H1 (cell line): ENCODE measurements at regions not wholly inside any gene's neighbourhood (a gene's known extent, or its start where the extent isn't known, plus 50 kb on each side); places are given as distances from the start of the nearest gene placed in this dataset.

Source experiments
- CTCF ChIA-PET: fragments of 300-600 bp; sonication (Branson Sonifier 250); formaldehyde crosslinking; loops from one replicate; lab custom pipeline; 2021; ENCODE audit not compliant: partially characterized antibody; lab: Charles Lee
- POLR2A ChIA-PET: fragments of 300-600 bp; sonication (Branson Sonifier 250); formaldehyde crosslinking; loops from one replicate; lab custom pipeline; 2021; ENCODE audit warnings: inconsistent platforms; ENCODE audit not compliant: partially characterized antibody; lab: Charles Lee
- DNase-seq, 2 experiments: peaks; one replicate each; pipeline versions ENCODE4 v3.0.0 to v3.0.0-alpha.2; 2010 to 2022; ENCODE audit warnings: low spot score in 2 of 2, low read depth in 1 of 2, mixed read lengths in 1 of 2
- FAIRE-seq: peaks from 2 replicates; lab custom pipeline; 2011; peaks lifted over from hg19 to GRCh38; lab: Jason Lieb, UNC
- H2AFZ ChIP-seq: 2 replicates; pipeline ENCODE4 v1.8.1; 2012; ENCODE audit warnings: low read length, inconsistent platforms
- H2AK5ac ChIP-seq: 2 replicates; pipeline ENCODE4 v1.6.1; 2013; ENCODE audit warnings: low read depth, low read length
- H2BK120ac ChIP-seq: replicated peaks from 2 replicates; pipeline ENCODE3; 2013; ENCODE audit warnings: low read depth, low read length, inconsistent platforms
- H2BK12ac ChIP-seq: 2 replicates; pipeline ENCODE4 v1.6.1; 2013; ENCODE audit warnings: low read depth, low read length
- H2BK15ac ChIP-seq: 2 replicates; pipeline ENCODE4 v1.6.1; 2013; ENCODE audit warnings: low read length
- H2BK20ac ChIP-seq: 2 replicates; pipeline ENCODE4 v1.6.1; 2013; ENCODE audit warnings: low read length
- H2BK5ac ChIP-seq: 2 replicates; pipeline ENCODE4 v1.6.1; 2013; ENCODE audit warnings: low read depth, low read length
- H3K14ac ChIP-seq: 2 replicates; pipeline ENCODE4 v1.6.1; 2013; ENCODE audit warnings: inconsistent platforms; ENCODE audit not compliant: insufficient read length
- H3K18ac ChIP-seq: 2 replicates; pipeline ENCODE4 v1.6.1; 2013; ENCODE audit warnings: low read length; ENCODE audit errors: extremely low read depth
- H3K23ac ChIP-seq: 2 replicates; pipeline ENCODE4 v1.6.1; 2013; ENCODE audit warnings: inconsistent platforms; ENCODE audit not compliant: insufficient read length
- H3K23me2 ChIP-seq: 2 replicates; pipeline ENCODE4 v1.6.1; 2013; ENCODE audit warnings: low read depth, low read length
- H3K27ac ChIP-seq: 2 replicates; pipeline ENCODE4 v1.6.1; 2011; ENCODE audit warnings: low read depth, low read length, inconsistent platforms
- H3K27me3 ChIP-seq, 4 experiments: replicated peaks in 1 of 4; 1 replicate in 1 of 4; 2 replicates in 3 of 4; pipeline versions ENCODE4 v1.6.1 to v1.8.1; 2011 to 2013; ENCODE audit warnings: low read length in 3 of 4, mild to moderate bottlenecking in 3 of 4, inconsistent platforms in 2 of 4, mixed read lengths in 2 of 4, moderate library complexity in 1 of 4; ENCODE audit not compliant: control insufficient read depth in 3 of 4, insufficient read depth in 3 of 4; ENCODE audit errors: extremely low read depth in 1 of 4
- H3K36me3 ChIP-seq, 4 experiments: 2 replicates each; pipeline versions ENCODE4 v1.6.1 to v1.8.1; 2011 to 2013; ENCODE audit warnings: mild to moderate bottlenecking in 4 of 4, low read length in 3 of 4, moderate library complexity in 2 of 4, control low read depth in 1 of 4, inconsistent platforms in 1 of 4; ENCODE audit not compliant: insufficient read depth in 4 of 4, control insufficient read depth in 2 of 4
- H3K4ac ChIP-seq: replicated peaks from 2 replicates; pipeline ENCODE3; 2013; ENCODE audit warnings: low read length, low read depth, mixed read lengths, inconsistent platforms; ENCODE audit not compliant: insufficient read length
- H3K4me1 ChIP-seq, 4 experiments: replicated peaks in 1 of 4; 1 replicate in 1 of 4; 2 replicates in 3 of 4; pipeline versions ENCODE4 v1.6.1 to v1.8.1; 2011 to 2013; ENCODE audit warnings: low read length in 3 of 4, inconsistent platforms in 2 of 4, mixed read lengths in 1 of 4; ENCODE audit not compliant: insufficient read depth in 4 of 4, control insufficient read depth in 3 of 4
- H3K4me2 ChIP-seq, 2 experiments: 2 replicates each; pipeline versions ENCODE4 v1.6.1 to v1.8.1; 2011 to 2013; ENCODE audit warnings: low read depth in 2 of 2, low read length in 2 of 2, control low read depth in 1 of 2, inconsistent platforms in 1 of 2, mild to moderate bottlenecking in 1 of 2; ENCODE audit not compliant: insufficient read depth in 1 of 2
- H3K4me3 ChIP-seq, 4 experiments: fragments of 200-600, 300-600 bp in 1 of 4; sonication (generic), shearing (Covaris generic), sonication (Bioruptor Twin) in 1 of 4; 2 replicates each; pipeline versions ENCODE4 v1.5.1 to v1.8.1; 2011 to 2016; ENCODE audit warnings: low read length in 4 of 4, low read depth in 3 of 4, control low read depth in 2 of 4, inconsistent platforms in 2 of 4, mild to moderate bottlenecking in 2 of 4, mixed read lengths in 1 of 4, moderate library complexity in 1 of 4; ENCODE audit not compliant: insufficient read depth in 2 of 4; ENCODE audit errors: extremely low read depth in 1 of 4
- H3K56ac ChIP-seq: replicated peaks from 2 replicates; pipeline ENCODE3; 2013; ENCODE audit warnings: low read depth, mild to moderate bottlenecking, mixed read lengths, low read length, inconsistent platforms; ENCODE audit not compliant: insufficient read length
- H3K79me1 ChIP-seq: 2 replicates; pipeline ENCODE4 v1.6.1; 2013; ENCODE audit warnings: low read depth, low read length, control low read depth
- H3K79me2 ChIP-seq, 2 experiments: 2 replicates each; pipeline versions ENCODE4 v1.6.1 to v1.8.1; 2012 to 2013; ENCODE audit warnings: low read length in 2 of 2, mild to moderate bottlenecking in 2 of 2, inconsistent platforms in 1 of 2; ENCODE audit not compliant: insufficient read depth in 2 of 2, control insufficient read depth in 1 of 2
- H3K9ac ChIP-seq, 4 experiments: replicated peaks in 1 of 4; 1 replicate in 1 of 4; 2 replicates in 3 of 4; pipeline versions ENCODE4 v1.6.1 to v1.8.1; 2011 to 2013; ENCODE audit warnings: low read depth in 3 of 4, low read length in 3 of 4, control low read depth in 2 of 4, mild to moderate bottlenecking in 2 of 4, moderate library complexity in 2 of 4, inconsistent platforms in 1 of 4; ENCODE audit errors: extremely low read depth in 1 of 4
- H3K9me3 ChIP-seq, 2 experiments: 2 replicates each; pipeline versions ENCODE4 v1.6.1 to v1.8.1; 2012 to 2013; ENCODE audit warnings: mild to moderate bottlenecking in 2 of 2, moderate library complexity in 2 of 2, control low read depth in 1 of 2, inconsistent platforms in 1 of 2, low read depth in 1 of 2, low read length in 1 of 2, mixed read lengths in 1 of 2; ENCODE audit not compliant: insufficient read depth in 2 of 2
- H4K20me1 ChIP-seq, 2 experiments: replicated peaks in 1 of 2; 2 replicates each; pipeline versions ENCODE3 to v1.8.1; 2011 to 2013; ENCODE audit warnings: inconsistent platforms in 2 of 2, low read length in 2 of 2, mild to moderate bottlenecking in 1 of 2; ENCODE audit not compliant: insufficient read depth in 2 of 2, control insufficient read depth in 1 of 2
- H4K5ac ChIP-seq: 2 replicates; pipeline ENCODE4 v1.6.1; 2013; ENCODE audit warnings: low read length, low read depth, mixed read lengths, inconsistent platforms; ENCODE audit not compliant: insufficient read length
- H4K8ac ChIP-seq: 2 replicates; pipeline ENCODE4 v1.8.0; 2013; ENCODE audit warnings: mild to moderate bottlenecking, moderate library complexity, low read length, inconsistent platforms; ENCODE audit not compliant: insufficient read depth; ENCODE audit errors: extremely low read depth
- H4K91ac ChIP-seq: replicated peaks from 2 replicates; pipeline ENCODE3; 2013; ENCODE audit warnings: low read length, mixed read lengths, inconsistent platforms; ENCODE audit not compliant: insufficient read length
- ATF2 ChIP-seq: IDR thresholded peaks from 2 replicates; pipeline ENCODE4 v1.6.1; 2012; ENCODE audit warnings: low read length, inconsistent platforms
- BACH1 ChIP-seq: IDR thresholded peaks from 2 replicates; pipeline ENCODE4 v1.6.1; 2012; ENCODE audit warnings: low read length, improper control_type of control experiment
- CEBPB ChIP-seq: IDR thresholded peaks from 2 replicates; pipeline ENCODE4 v1.6.1; 2012; ENCODE audit warnings: low read depth, low read length
- CHD2 ChIP-seq: IDR thresholded peaks from 2 replicates; pipeline ENCODE4 v1.6.1; 2012; ENCODE audit warnings: low read length, improper control_type of control experiment
- CREB1 ChIP-seq: IDR thresholded peaks from 2 replicates; pipeline ENCODE4 v1.6.1; 2012; ENCODE audit warnings: inconsistent platforms
- EP300 ChIP-seq, 2 experiments: IDR thresholded peaks; 1 replicate in 1 of 2; 2 replicates in 1 of 2; pipeline ENCODE4 v1.6.1; 2011 to 2012; ENCODE audit warnings: low read depth in 2 of 2, low read length in 2 of 2, mild to moderate bottlenecking in 2 of 2, borderline replicate concordance in 1 of 2, inconsistent platforms in 1 of 2, moderate library complexity in 1 of 2
- KDM5A ChIP-seq: fragments of 200-600 bp; IDR thresholded peaks from 2 replicates; pipeline ENCODE4 v1.7.1; 2012; ENCODE audit warnings: mild to moderate bottlenecking, low read length, inconsistent platforms, mixed read lengths
- RBBP5 ChIP-seq: IDR thresholded peaks from 2 replicates; pipeline ENCODE4 v1.7.1; 2012; ENCODE audit warnings: low read depth, mild to moderate bottlenecking, inconsistent platforms, low read length, moderate library complexity, borderline replicate concordance
- SP2 ChIP-seq: IDR thresholded peaks from 2 replicates; pipeline ENCODE4 v1.6.1; 2012; ENCODE audit warnings: mild to moderate bottlenecking, low read length, inconsistent platforms
- TCF12 ChIP-seq: IDR thresholded peaks from 2 replicates; pipeline ENCODE4 v1.6.1; 2011; ENCODE audit warnings: low read depth, mild to moderate bottlenecking, low read length
- WGBS, 2 experiments: shearing (Covaris generic) in 1 of 2; methylation state at CpG; one replicate each; pipeline versions ENCODE4 v1.1.6 to v1.1.7; 2013 to 2015; ENCODE audit warnings: low lambda C conversion rate in 2 of 2, mixed read lengths in 2 of 2, inconsistent platforms in 1 of 2, low coverage in 1 of 2, missing lambda C conversion rate in 1 of 2; ENCODE audit not compliant: insufficient replicate concordance in 2 of 2, insufficient coverage in 1 of 2, insufficient read length in 1 of 2; ENCODE audit errors: extremely low coverage in 1 of 2, missing lambda C conversion rate in 1 of 2; 5-methylcytosine and 5-hydroxymethylcytosine counted together
- TF ChIP-seq, protein P1 (sequence below): IDR thresholded peaks from 2 replicates; pipeline ENCODE4 v1.6.1; 2012; ENCODE audit warnings: inconsistent platforms

DNA sequence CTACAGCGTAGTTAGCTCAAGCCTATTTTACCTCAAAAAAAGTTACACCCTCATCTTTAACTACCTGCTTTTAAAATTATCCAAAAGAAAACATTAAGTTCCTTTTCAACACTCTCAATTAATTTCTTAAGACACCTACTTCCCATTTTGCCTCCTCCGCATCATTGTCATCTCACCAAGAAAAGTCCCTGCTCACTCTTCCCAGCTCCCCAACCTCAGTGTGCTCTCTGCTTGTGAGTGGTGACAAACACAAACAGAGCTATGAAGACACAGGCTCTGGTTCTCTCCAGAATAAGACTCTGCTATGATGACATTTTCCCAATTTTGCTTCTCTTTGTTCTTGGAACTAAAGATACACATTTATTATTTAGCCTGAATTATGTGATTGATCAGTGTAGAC, 385.1 kb upstream of the HTR2A start:
- Histone ChIP-seq H4K8ac (no peak overlapping the region), H3K4ac (no peak overlapping the region), H3K36me3 (no peaks in the 10 kb centered on the region), H3K27me3 (no peaks in the 10 kb centered on the region), H3K4me3 (no peak overlapping the region), H3K14ac (no peak overlapping the region), H3K56ac (no peak overlapping the region), H4K20me1 (no peaks in the 10 kb centered on the region), H3K4me1 (no peaks in the 10 kb centered on the region), H4K91ac (no peak overlapping the region), H2BK5ac (no peak overlapping the region), H2AFZ (no peak overlapping the region), H2BK120ac (no peak overlapping the region), H2AK5ac (no peak overlapping the region), H3K27ac (no peak overlapping the region), H3K4me2 (no peak overlapping the region), H4K5ac (no peak overlapping the region), H3K23me2 (no peaks in the 10 kb centered on the region), H3K79me1 (no peaks in the 10 kb centered on the region), H3K9me3 (no peaks in the 10 kb centered on the region), H2BK20ac (no peak overlapping the region), H2BK12ac (no peak overlapping the region), H3K18ac (no peak overlapping the region), H3K9ac (no peak overlapping the region), H3K23ac (no peak overlapping the region), H2BK15ac (no peak overlapping the region), H3K79me2 (no peaks in the 10 kb centered on the region)
- 94% methylated on average over 2 of the region's 2 CpGs; no CpG with 5 or more reads in 1 of the 2 experiments for WGBS, 2 experiments
- TF ChIP-seq TCF12 (no peak), BACH1 (no peak), KDM5A (no peak), CEBPB (no peak), EP300 (IDR thresholded peaks at IDR 0.05; ENCODE audit: borderline replicate concordance in 1 of 2, low read depth in 2 of 2, low read length in 2 of 2) (no peak), RBBP5 (no peak), CHD2 (no peak), SP2 (no peak), ATF2 (no peak), CREB1 (no peak)
- TF ChIP-seq, protein P1, sequence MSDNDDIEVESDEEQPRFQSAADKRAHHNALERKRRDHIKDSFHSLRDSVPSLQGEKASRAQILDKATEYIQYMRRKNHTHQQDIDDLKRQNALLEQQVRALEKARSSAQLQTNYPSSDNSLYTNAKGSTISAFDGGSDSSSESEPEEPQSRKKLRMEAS = no peak
- DNase-seq = no peak
- ChIA-PET CTCF (interaction anchor here (0.6 kb wide), 1 partner anchor 236 kb away, joined by 3 read pairs; no protein-coding TSS in a partner anchor), POLR2A (no interaction called here)
- FAIRE-seq = no peak
